Caco-2 (cell line): ENCODE measurements at regions not wholly inside any gene's neighbourhood (a gene's known extent, or its start where the extent isn't known, plus 50 kb on each side); places are given as distances from the start of the nearest gene placed in this dataset.

Source experiments
- BruUV-seq: library from RNA; stranded (reverse); fragments of 400-500 nt; replicated peaks from 2 replicates; lab custom pipeline; 2021; lab: Mats Ljungman, UMichigan
- CTCF ChIA-PET: fragments of 300-600 bp; sonication (Branson Sonifier 250); formaldehyde crosslinking; loops from one replicate; lab custom pipeline; 2022; ENCODE audit warnings: antibody characterized with exemption; lab: Charles Lee
- POLR2A ChIA-PET: fragments of 300-600 bp; sonication (Branson Sonifier 250); formaldehyde crosslinking; loops from one replicate; lab custom pipeline; 2022; ENCODE audit warnings: antibody characterized with exemption; lab: Charles Lee
- DNase-seq, 2 experiments: peaks; one replicate each; pipeline versions ENCODE4 v3.0.0 to v3.0.0-alpha.2; 2020 to 2022
- H3K27me3 ChIP-seq: replicated peaks from 2 replicates; pipeline ENCODE4 v1.6.0; 2011; ENCODE audit warnings: low read length; ENCODE audit not compliant: control insufficient read depth, insufficient read depth
- H3K36me3 ChIP-seq: 2 replicates; pipeline ENCODE4 v1.5.1; 2011; ENCODE audit warnings: low read length; ENCODE audit not compliant: control insufficient read depth, insufficient read depth
- H3K4me1 ChIP-seq: fragments of 250-450 bp; sonication (Bioruptor Pico); 2 replicates; pipeline ENCODE4 v1.5.1; 2020; ENCODE audit warnings: mild to moderate bottlenecking
- H3K4me3 ChIP-seq: 2 replicates; pipeline ENCODE4 v1.5.1; 2011; ENCODE audit warnings: low read depth, mild to moderate bottlenecking, control low read depth, low read length
- H3K9me3 ChIP-seq: fragments of 250-450 bp; sonication (Bioruptor Pico); 2 replicates; pipeline ENCODE4 v1.5.1; 2020; ENCODE audit warnings: mild to moderate bottlenecking, moderate library complexity
- H3K27ac Mint-ChIP-seq: one replicate; pipeline ENCODE4 v1.8.0; 2022; ENCODE audit warnings: mixed read lengths; ENCODE audit not compliant: unreplicated experiment
- H3K27me3 Mint-ChIP-seq: one replicate; pipeline ENCODE4 v1.8.0; 2022; ENCODE audit warnings: mixed read lengths; ENCODE audit not compliant: insufficient read depth, unreplicated experiment
- H3K36me3 Mint-ChIP-seq: one replicate; pipeline ENCODE4 v1.8.0; 2022; ENCODE audit warnings: mild to moderate bottlenecking, mixed read lengths; ENCODE audit not compliant: insufficient read depth, unreplicated experiment
- H3K4me1 Mint-ChIP-seq: one replicate; pipeline ENCODE4 v1.8.0; 2022; ENCODE audit warnings: low read depth, mixed read lengths; ENCODE audit not compliant: unreplicated experiment
- H3K4me3 Mint-ChIP-seq: one replicate; pipeline ENCODE4 v1.8.0; 2022; ENCODE audit warnings: mild to moderate bottlenecking, moderate library complexity, mixed read lengths; ENCODE audit not compliant: unreplicated experiment
- H3K9me3 Mint-ChIP-seq: one replicate; pipeline ENCODE4 v1.8.0; 2022; ENCODE audit warnings: mixed read lengths; ENCODE audit not compliant: unreplicated experiment
- CTCF ChIP-seq, 2 experiments: fragments of 200-600 bp in 1 of 2; IDR thresholded peaks; 1 replicate in 1 of 2; 2 replicates in 1 of 2; pipeline versions ENCODE4 v1.5.1 to v1.8.0; 2011 to 2022; ENCODE audit warnings: antibody characterized with exemption in 1 of 2, control low read depth in 1 of 2, inconsistent platforms in 1 of 2, low read depth in 1 of 2, low read length in 1 of 2, mild to moderate bottlenecking in 1 of 2, moderate library complexity in 1 of 2; ENCODE audit not compliant: insufficient read depth in 1 of 2, severe bottlenecking in 1 of 2, unreplicated experiment in 1 of 2
- intact Hi-C: fragments of 100-400 bp; cut with micrococcal nuclease; formaldehyde crosslinking; loops from one replicate; pipeline ENCODE4 v1.10.0; 2022; ENCODE audit not compliant: unreplicated experiment

- H3K36me3 ChIP-seq: no peaks in the 10 kb centered on the region
These were observed 80.4 kb upstream of the TMEM158 start for GRCh38 chr3:45306406-45307008.

GRCh38 chr3:45309876-45310275, 78.5 kb upstream of the LARS2 start:
- intact Hi-C loops: no loop called here
- H3K4me3 ChIP-seq: no peak overlapping the region

More at GRCh38 chr3:45306406-45307008, 80.4 kb upstream of the TMEM158 start:
- H3K9me3 ChIP-seq: peaks cover 7% of the 10 kb centered on the region
- POLR2A ChIA-PET: interaction anchor here (0.5 kb wide), 1 partner anchor 25 kb away, joined by 3 read pairs; no protein-coding TSS in a partner anchor
- no peaks in the 10 kb centered on the region for H3K36me3 Mint-ChIP-seq
- no peak for DNase-seq
- no peaks in the 10 kb centered on the region for H3K27me3 ChIP-seq
- H3K4me3 Mint-ChIP-seq: no peak overlapping the region
- intact Hi-C loops: no loop called here
- CTCF ChIA-PET: interaction anchor here (0.6 kb wide), 1 partner anchor 244 kb away, joined by 5 read pairs; no protein-coding TSS in a partner anchor
- no TSS peak for BruUV-seq
- H3K4me1 Mint-ChIP-seq: no peaks in the 10 kb centered on the region
- H3K4me1 ChIP-seq: no peaks in the 10 kb centered on the region
- peaks cover 8% of the 10 kb centered on the region for H3K27me3 Mint-ChIP-seq
- no peak overlapping the region for H3K27ac Mint-ChIP-seq
- TF ChIP-seq CTCF (IDR thresholded peaks at IDR 0.05; ENCODE audit: insufficient read depth in 1 of 2, low read depth in 1 of 2, low read length in 1 of 2, severe bottlenecking in 1 of 2, unreplicated experiment in 1 of 2): no peak
- no peaks in the 10 kb centered on the region for H3K9me3 Mint-ChIP-seq
- H3K4me3 ChIP-seq: no peak overlapping the region

GRCh38 chr3:45311327-45311726, 77.0 kb upstream of the LARS2 start:
- Mint-ChIP-seq H3K27me3 (peaks cover 20% of the 10 kb centered on the region), H3K4me1 (no peaks in the 10 kb centered on the region), H3K9me3 (no peaks in the 10 kb centered on the region), H3K4me3 (no peak overlapping the region), H3K36me3 (no peaks in the 10 kb centered on the region), H3K27ac (no peak overlapping the region)
- intact Hi-C loops: no loop called here
- BruUV-seq: no TSS peak
- POLR2A ChIA-PET: no interaction called here
- DNase-seq: no peak
- no peaks in the 10 kb centered on the region for H3K9me3 ChIP-seq
- no peaks in the 10 kb centered on the region for H3K4me1 ChIP-seq
- H3K27me3 ChIP-seq: no peaks in the 10 kb centered on the region
- no peak overlapping the region for H3K4me3 ChIP-seq
- CTCF ChIA-PET: no interaction called here
- TF ChIP-seq CTCF (IDR thresholded peaks at IDR 0.05; ENCODE audit: insufficient read depth in 1 of 2, low read depth in 1 of 2, low read length in 1 of 2, severe bottlenecking in 1 of 2, unreplicated experiment in 1 of 2): no peak
- no peaks in the 10 kb centered on the region for H3K36me3 ChIP-seq

More at GRCh38 chr3:45309876-45310275, 78.5 kb upstream of the LARS2 start:
- Mint-ChIP-seq H3K4me1 (no peaks in the 10 kb centered on the region), H3K36me3 (no peaks in the 10 kb centered on the region), H3K27ac (no peak overlapping the region), H3K9me3 (no peaks in the 10 kb centered on the region), H3K4me3 (no peak overlapping the region), H3K27me3 (peaks cover 19% of the 10 kb centered on the region)
- no peak for DNase-seq
- Histone ChIP-seq H3K4me1 (no peaks in the 10 kb centered on the region), H3K27me3 (no peaks in the 10 kb centered on the region), H3K9me3 (no peaks in the 10 kb centered on the region), H3K36me3 (no peaks in the 10 kb centered on the region)
- TF ChIP-seq CTCF (IDR thresholded peaks at IDR 0.05; ENCODE audit: insufficient read depth in 1 of 2, low read depth in 1 of 2, low read length in 1 of 2, severe bottlenecking in 1 of 2, unreplicated experiment in 1 of 2): no peak
- ChIA-PET CTCF (no interaction called here), POLR2A (no interaction called here)
- no TSS peak for BruUV-seq
